ENCODE measurements at regions not wholly inside any gene's neighbourhood (a gene's known extent, or its start where the extent isn't known, plus 50 kb on each side); places are given as distances from the start of the nearest gene placed in this dataset.

DNA sequence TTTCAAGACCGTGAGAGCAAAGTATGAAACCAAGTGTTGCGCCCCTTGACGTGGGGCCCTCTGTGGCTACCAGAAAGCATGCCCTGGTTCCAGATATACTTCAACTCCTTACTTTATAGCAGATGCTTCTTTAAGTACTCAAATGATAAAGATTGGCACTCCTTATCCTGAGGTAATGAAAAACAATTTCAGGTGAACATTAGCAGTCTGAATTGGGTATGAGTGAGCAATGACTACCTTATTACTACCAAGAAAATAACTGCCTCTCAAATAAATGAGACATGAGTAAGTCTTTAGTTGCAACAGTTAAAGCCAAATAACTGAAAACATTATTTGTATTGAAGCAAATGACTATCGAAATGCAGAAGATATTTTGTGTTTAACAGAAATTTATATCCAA, 408.7 kb downstream of the MMUT start:
- WGBS (ENCODE audit: insufficient coverage, insufficient replicate concordance, low lambda C conversion rate, missing lambda C conversion rate) = 14% methylated on average over 4 of the region's 4 CpGs
- no TSS peak for BruUV-seq (replicated peaks)
- Histone ChIP-seq H4K20me1 (ENCODE audit: control insufficient read depth, insufficient read depth) (no peaks in the 10 kb centered on the region), H3K9ac (ENCODE audit: control insufficient read depth, insufficient read depth, low read length) (no peak overlapping the region), H3K9me3 (replicated peaks; ENCODE audit: control insufficient read depth, insufficient read depth, low read length) (no peaks in the 10 kb centered on the region), H3K4me2 (ENCODE audit: control insufficient read depth, insufficient read depth) (no peak overlapping the region), H3K4me1 (ENCODE audit: control insufficient read depth, insufficient read depth, low read length) (no peaks in the 10 kb centered on the region), H3K27ac (ENCODE audit: control insufficient read depth, insufficient read depth) (no peak overlapping the region), H3K79me2 (ENCODE audit: control insufficient read depth, insufficient read depth, low read length) (no peaks in the 10 kb centered on the region), H3K36me3 (ENCODE audit: control insufficient read depth in 2 of 2, insufficient read depth in 2 of 2, low read length in 1 of 2) (no peaks in the 10 kb centered on the region), H3K4me3 (no peak overlapping the region), H2AFZ (ENCODE audit: control insufficient read depth, low read depth, low read length) (no peak overlapping the region), H3K27me3 (replicated peaks in 1 of 2; ENCODE audit: control insufficient read depth in 2 of 2, insufficient read depth in 2 of 2, low read length in 1 of 2) (no peaks in the 10 kb centered on the region)
- ChIA-PET CTCF (no interaction called here), SMC1A (ENCODE audit: uncharacterized antibody, unreplicated experiment) (no interaction called here), POLR2A (no interaction called here), RAD21 (ENCODE audit: unreplicated experiment) (no interaction called here)
- no peak for TF ChIP-seq JUND (IDR thresholded peaks at IDR 0.05; ENCODE audit: low read depth, low read length)
- TF ChIP-seq HDAC2 (IDR thresholded peaks at IDR 0.05) = no peak
- no peak for TF ChIP-seq IRF4 (IDR thresholded peaks at IDR 0.05; ENCODE audit: low read depth, low read length)
- no peak for TF ChIP-seq ZZZ3 (IDR thresholded peaks at IDR 0.05; ENCODE audit: control insufficient read depth, insufficient read length, low read depth)
- TF ChIP-seq LARP7 (IDR thresholded peaks at IDR 0.05) = no peak
- no peak for TF ChIP-seq POLR2AphosphoS5 (IDR thresholded peaks at IDR 0.05; ENCODE audit: low read length)
- TF ChIP-seq, protein P1, sequence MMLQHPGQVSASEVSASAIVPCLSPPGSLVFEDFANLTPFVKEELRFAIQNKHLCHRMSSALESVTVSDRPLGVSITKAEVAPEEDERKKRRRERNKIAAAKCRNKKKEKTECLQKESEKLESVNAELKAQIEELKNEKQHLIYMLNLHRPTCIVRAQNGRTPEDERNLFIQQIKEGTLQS (IDR thresholded peaks at IDR 0.05; ENCODE audit: borderline replicate concordance, extremely low read depth, low read depth, low read length) = no peak
- TF ChIP-seq EED (IDR thresholded peaks at IDR 0.05; ENCODE audit: low read depth) = no peak
- FAIRE-seq (no peak), ATAC-seq (no peak), DNase-seq (ENCODE audit: low read depth, low spot score) (no peak)
- in situ Hi-C loops (cut with MboI) (no loop called here), intact Hi-C loops (cut with micrococcal nuclease; ENCODE audit: unreplicated experiment) (no loop called here)

DNA sequence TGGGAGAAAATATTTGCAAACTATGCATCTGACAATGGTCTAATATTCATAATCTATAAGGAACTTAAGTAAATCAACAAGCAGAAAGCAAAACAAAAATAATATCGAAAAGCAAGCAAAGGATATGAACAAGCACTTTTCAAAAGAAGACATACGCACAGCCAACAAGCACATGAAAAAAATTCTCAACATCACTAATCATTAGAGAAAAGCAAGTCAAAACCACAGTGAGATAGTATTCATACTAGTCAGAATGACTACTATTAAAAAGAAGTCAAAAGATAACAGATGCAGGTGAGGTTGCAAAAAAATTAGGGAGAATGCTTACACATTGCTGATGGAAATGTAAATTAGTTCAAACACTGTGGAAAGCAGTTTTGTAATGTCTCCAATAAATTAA, 410.2 kb downstream of the MMUT start:
- Histone ChIP-seq H4K20me1 (ENCODE audit: control insufficient read depth, insufficient read depth) (no peaks in the 10 kb centered on the region), H3K27ac (ENCODE audit: control insufficient read depth, insufficient read depth) (no peak overlapping the region), H3K79me2 (ENCODE audit: control insufficient read depth, insufficient read depth, low read length) (no peaks in the 10 kb centered on the region), H3K4me1 (ENCODE audit: control insufficient read depth, insufficient read depth, low read length) (no peaks in the 10 kb centered on the region), H2AFZ (ENCODE audit: control insufficient read depth, low read depth, low read length) (no peak overlapping the region), H3K9ac (ENCODE audit: control insufficient read depth, insufficient read depth, low read length) (no peak overlapping the region), H3K4me2 (ENCODE audit: control insufficient read depth, insufficient read depth) (no peak overlapping the region), H3K9me3 (replicated peaks; ENCODE audit: control insufficient read depth, insufficient read depth, low read length) (no peaks in the 10 kb centered on the region), H3K36me3 (ENCODE audit: control insufficient read depth in 2 of 2, insufficient read depth in 2 of 2, low read length in 1 of 2) (no peaks in the 10 kb centered on the region), H3K4me3 (no peak overlapping the region), H3K27me3 (replicated peaks in 1 of 2; ENCODE audit: control insufficient read depth in 2 of 2, insufficient read depth in 2 of 2, low read length in 1 of 2) (no peaks in the 10 kb centered on the region)
- FAIRE-seq = no peak
- no peak for DNase-seq (ENCODE audit: low read depth, low spot score)
- BruUV-seq (replicated peaks) = no TSS peak
- no peak for TF ChIP-seq SIX5 (IDR thresholded peaks at IDR 0.05; ENCODE audit: low read depth, low read length, severe bottlenecking)
- TF ChIP-seq SUZ12 (IDR thresholded peaks at IDR 0.05; ENCODE audit: unreplicated experiment) = no peak
- TF ChIP-seq ZNF24 (IDR thresholded peaks at IDR 0.05) = no peak
- no peak for TF ChIP-seq EZH2 (IDR thresholded peaks at IDR 0.05; ENCODE audit: borderline replicate concordance, control insufficient read depth, low read depth, low read length)
- TF ChIP-seq, protein P2, sequence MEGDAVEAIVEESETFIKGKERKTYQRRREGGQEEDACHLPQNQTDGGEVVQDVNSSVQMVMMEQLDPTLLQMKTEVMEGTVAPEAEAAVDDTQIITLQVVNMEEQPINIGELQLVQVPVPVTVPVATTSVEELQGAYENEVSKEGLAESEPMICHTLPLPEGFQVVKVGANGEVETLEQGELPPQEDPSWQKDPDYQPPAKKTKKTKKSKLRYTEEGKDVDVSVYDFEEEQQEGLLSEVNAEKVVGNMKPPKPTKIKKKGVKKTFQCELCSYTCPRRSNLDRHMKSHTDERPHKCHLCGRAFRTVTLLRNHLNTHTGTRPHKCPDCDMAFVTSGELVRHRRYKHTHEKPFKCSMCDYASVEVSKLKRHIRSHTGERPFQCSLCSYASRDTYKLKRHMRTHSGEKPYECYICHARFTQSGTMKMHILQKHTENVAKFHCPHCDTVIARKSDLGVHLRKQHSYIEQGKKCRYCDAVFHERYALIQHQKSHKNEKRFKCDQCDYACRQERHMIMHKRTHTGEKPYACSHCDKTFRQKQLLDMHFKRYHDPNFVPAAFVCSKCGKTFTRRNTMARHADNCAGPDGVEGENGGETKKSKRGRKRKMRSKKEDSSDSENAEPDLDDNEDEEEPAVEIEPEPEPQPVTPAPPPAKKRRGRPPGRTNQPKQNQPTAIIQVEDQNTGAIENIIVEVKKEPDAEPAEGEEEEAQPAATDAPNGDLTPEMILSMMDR (IDR thresholded peaks at IDR 0.05 in 2 of 3, conservative IDR thresholded peaks at IDR 0.05 in 1 of 3; ENCODE audit: control insufficient read depth in 2 of 3, extremely low read depth in 1 of 3, insufficient read depth in 1 of 3, low read depth in 3 of 3, low read length in 3 of 3) = no peak
- no peak for TF ChIP-seq MTA2 (IDR thresholded peaks at IDR 0.05; ENCODE audit: low read depth)
- TF ChIP-seq, protein P3, sequence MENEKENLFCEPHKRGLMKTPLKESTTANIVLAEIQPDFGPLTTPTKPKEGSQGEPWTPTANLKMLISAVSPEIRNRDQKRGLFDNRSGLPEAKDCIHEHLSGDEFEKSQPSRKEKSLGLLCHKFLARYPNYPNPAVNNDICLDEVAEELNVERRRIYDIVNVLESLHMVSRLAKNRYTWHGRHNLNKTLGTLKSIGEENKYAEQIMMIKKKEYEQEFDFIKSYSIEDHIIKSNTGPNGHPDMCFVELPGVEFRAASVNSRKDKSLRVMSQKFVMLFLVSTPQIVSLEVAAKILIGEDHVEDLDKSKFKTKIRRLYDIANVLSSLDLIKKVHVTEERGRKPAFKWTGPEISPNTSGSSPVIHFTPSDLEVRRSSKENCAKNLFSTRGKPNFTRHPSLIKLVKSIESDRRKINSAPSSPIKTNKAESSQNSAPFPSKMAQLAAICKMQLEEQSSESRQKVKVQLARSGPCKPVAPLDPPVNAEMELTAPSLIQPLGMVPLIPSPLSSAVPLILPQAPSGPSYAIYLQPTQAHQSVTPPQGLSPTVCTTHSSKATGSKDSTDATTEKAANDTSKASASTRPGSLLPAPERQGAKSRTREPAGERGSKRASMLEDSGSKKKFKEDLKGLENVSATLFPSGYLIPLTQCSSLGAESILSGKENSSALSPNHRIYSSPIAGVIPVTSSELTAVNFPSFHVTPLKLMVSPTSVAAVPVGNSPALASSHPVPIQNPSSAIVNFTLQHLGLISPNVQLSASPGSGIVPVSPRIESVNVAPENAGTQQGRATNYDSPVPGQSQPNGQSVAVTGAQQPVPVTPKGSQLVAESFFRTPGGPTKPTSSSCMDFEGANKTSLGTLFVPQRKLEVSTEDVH (IDR thresholded peaks at IDR 0.05; ENCODE audit: low read depth, partially characterized antibody) = no peak
- ATAC-seq = no peak
- ChIA-PET SMC1A (ENCODE audit: uncharacterized antibody, unreplicated experiment) (no interaction called here), CTCF (interaction anchor here (0.6 kb wide), 1 partner anchor 892 kb away, joined by 3 read pairs; no protein-coding TSS in a partner anchor), POLR2A (no interaction called here), RAD21 (ENCODE audit: unreplicated experiment) (no interaction called here)
- in situ Hi-C loops (cut with MboI) (no loop called here), intact Hi-C loops (cut with micrococcal nuclease; ENCODE audit: unreplicated experiment) (no loop called here)
- WGBS (ENCODE audit: insufficient coverage, insufficient replicate concordance, low lambda C conversion rate, missing lambda C conversion rate) = 18% methylated on average over 2 of the region's 2 CpGs

Data from GM12878 (cell line).